ENCODE measurements at regions not wholly inside any gene's neighbourhood (a gene's known extent, or its start where the extent isn't known, plus 50 kb on each side); places are given as distances from the start of the nearest gene placed in this dataset.

- H3K27ac ChIP-seq (ENCODE audit: low read depth in 1 of 2, low read length in 2 of 2): no peak overlapping the region
- Mint-ChIP-seq H3K9me3 (no peaks in the 10 kb centered on the region), H3K4me1 (ENCODE audit: low read depth) (peaks cover 28% of the 10 kb centered on the region), H3K27ac (no peak overlapping the region), H3K4me3 (no peak overlapping the region), H3K36me3 (ENCODE audit: low read depth) (no peaks in the 10 kb centered on the region), H3K27me3 (no peaks in the 10 kb centered on the region)
- TF ChIP-seq, protein P1, sequence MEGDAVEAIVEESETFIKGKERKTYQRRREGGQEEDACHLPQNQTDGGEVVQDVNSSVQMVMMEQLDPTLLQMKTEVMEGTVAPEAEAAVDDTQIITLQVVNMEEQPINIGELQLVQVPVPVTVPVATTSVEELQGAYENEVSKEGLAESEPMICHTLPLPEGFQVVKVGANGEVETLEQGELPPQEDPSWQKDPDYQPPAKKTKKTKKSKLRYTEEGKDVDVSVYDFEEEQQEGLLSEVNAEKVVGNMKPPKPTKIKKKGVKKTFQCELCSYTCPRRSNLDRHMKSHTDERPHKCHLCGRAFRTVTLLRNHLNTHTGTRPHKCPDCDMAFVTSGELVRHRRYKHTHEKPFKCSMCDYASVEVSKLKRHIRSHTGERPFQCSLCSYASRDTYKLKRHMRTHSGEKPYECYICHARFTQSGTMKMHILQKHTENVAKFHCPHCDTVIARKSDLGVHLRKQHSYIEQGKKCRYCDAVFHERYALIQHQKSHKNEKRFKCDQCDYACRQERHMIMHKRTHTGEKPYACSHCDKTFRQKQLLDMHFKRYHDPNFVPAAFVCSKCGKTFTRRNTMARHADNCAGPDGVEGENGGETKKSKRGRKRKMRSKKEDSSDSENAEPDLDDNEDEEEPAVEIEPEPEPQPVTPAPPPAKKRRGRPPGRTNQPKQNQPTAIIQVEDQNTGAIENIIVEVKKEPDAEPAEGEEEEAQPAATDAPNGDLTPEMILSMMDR (IDR thresholded peaks at IDR 0.05): no peak
- no peak overlapping the region for H3K4me3 ChIP-seq (ENCODE audit: low read length)
- peaks cover 22% of the 10 kb centered on the region for H3K4me1 ChIP-seq (ENCODE audit: insufficient read depth, low read length)
- DNase-seq (no peak), ATAC-seq (ENCODE audit: poor library complexity) (no peak)
- H3K9me3 ChIP-seq (ENCODE audit: control insufficient read depth in 1 of 2, insufficient read depth in 1 of 2, low read length in 2 of 2): no peaks in the 10 kb centered on the region
- no peaks in the 10 kb centered on the region for H3K36me3 ChIP-seq (ENCODE audit: insufficient read depth, low read length)
- ChIA-PET POLR2A (no interaction called here), CTCF (no interaction called here)
- H3K27me3 ChIP-seq (ENCODE audit: control insufficient read depth in 1 of 2, insufficient read depth in 2 of 2, low read length in 2 of 2): no peaks in the 10 kb centered on the region
- intact Hi-C loops (cut with DNase I, micrococcal nuclease): no loop called here
Observed at GRCh38 chr6:149229096-149229495, 88.4 kb upstream of the TAB2 start.

DNA sequence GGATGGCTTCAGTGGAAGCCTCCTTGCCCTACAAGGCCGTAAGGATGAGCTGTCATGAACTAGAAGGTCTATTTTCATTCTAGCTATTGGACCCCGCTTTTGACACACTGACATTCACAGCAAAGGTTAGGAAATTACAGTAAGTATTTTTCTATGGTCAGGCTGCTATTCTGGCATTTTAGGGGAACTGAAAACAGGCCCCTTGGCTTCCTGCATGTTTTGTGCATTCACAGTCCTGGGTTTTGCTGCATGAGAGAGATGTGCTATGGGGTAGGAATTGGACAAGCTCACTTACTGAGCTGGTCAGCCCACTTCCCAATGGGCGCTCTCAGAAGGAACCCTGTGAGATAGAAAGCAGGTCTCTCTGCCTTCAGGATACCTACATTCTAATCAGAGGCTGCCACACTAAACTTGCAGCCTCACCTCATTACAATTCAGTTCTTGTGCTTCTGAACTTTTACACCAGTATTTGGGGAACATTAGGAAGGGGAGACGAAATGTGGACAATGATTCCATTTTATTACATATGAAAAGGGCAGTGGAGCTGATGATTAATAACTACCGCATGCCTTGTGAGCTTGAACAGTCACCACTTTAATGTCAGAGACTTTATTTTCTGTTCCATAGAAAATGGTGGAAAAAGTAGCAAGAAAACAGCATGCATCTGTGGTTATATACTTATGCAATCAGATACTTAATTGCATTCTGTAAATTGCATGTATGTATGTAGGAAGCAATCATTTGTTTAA lies 86.6 kb upstream of the TAB2 start:
- H3K9me3 ChIP-seq (ENCODE audit: control insufficient read depth in 1 of 2, insufficient read depth in 1 of 2, low read length in 2 of 2): no peaks in the 10 kb centered on the region
- Mint-ChIP-seq H3K27me3 (no peaks in the 10 kb centered on the region), H3K9me3 (no peaks in the 10 kb centered on the region), H3K27ac (no peak overlapping the region), H3K4me1 (ENCODE audit: low read depth) (peaks cover 45% of the 10 kb centered on the region), H3K4me3 (no peak overlapping the region), H3K36me3 (ENCODE audit: low read depth) (no peaks in the 10 kb centered on the region)
- peaks cover 35% of the 10 kb centered on the region for H3K4me1 ChIP-seq (ENCODE audit: insufficient read depth, low read length)
- POLR2A ChIA-PET: no interaction called here
- H3K4me3 ChIP-seq (ENCODE audit: low read length): no peak overlapping the region
- H3K27ac ChIP-seq (ENCODE audit: low read depth in 1 of 2, low read length in 2 of 2): no peak overlapping the region
- ATAC-seq (ENCODE audit: poor library complexity) (no peak), DNase-seq (no peak)
- intact Hi-C loops (cut with DNase I, micrococcal nuclease): loop anchor here in 1 of 2 experiments (5.0 kb wide), 1 partner anchor 86 kb away; the partner anchor contains the start of gene TAB2
- TF ChIP-seq, protein P1 (IDR thresholded peaks at IDR 0.05): no peak
- H3K36me3 ChIP-seq (ENCODE audit: insufficient read depth, low read length): no peaks in the 10 kb centered on the region
- H3K27me3 ChIP-seq (ENCODE audit: control insufficient read depth in 1 of 2, insufficient read depth in 2 of 2, low read length in 2 of 2): no peaks in the 10 kb centered on the region
- CTCF ChIA-PET: interaction anchor here (1.5 kb wide), 1 partner anchor 86 kb away, joined by 4 read pairs; the partner anchor contains the start of gene TAB2

DNA sequence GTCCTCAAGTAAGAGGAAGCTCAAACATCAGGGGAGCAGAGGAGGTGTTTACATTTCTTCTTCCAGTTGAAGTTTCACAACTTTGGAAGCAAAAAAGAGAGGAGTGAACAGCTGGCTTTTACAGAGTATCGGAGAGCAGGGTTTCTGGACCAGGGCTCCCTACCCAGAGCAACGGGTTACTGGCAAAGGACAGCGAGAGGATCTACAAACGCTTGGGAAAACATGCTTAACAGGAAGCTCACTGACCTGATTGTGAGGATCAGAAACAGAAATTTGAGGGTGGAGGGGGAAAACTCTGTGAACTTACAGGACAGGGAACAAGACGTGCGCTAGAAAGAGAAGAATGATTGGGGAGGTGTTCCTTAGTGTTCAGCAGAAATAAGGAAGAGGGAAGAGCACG lies 85.7 kb upstream of the TAB2 start:
- H3K4me1 Mint-ChIP-seq (ENCODE audit: low read depth): peaks cover 45% of the 10 kb centered on the region
- Histone ChIP-seq H3K27ac (ENCODE audit: low read depth in 1 of 2, low read length in 2 of 2) (no peak overlapping the region), H3K36me3 (ENCODE audit: insufficient read depth, low read length) (no peaks in the 10 kb centered on the region), H3K27me3 (ENCODE audit: control insufficient read depth in 1 of 2, insufficient read depth in 2 of 2, low read length in 2 of 2) (no peaks in the 10 kb centered on the region), H3K9me3 (ENCODE audit: control insufficient read depth in 1 of 2, insufficient read depth in 1 of 2, low read length in 2 of 2) (no peaks in the 10 kb centered on the region), H3K4me3 (ENCODE audit: low read length) (no peak overlapping the region), H3K4me1 (ENCODE audit: insufficient read depth, low read length) (peaks cover 35% of the 10 kb centered on the region)
- ChIA-PET CTCF (interaction anchor here (1.5 kb wide), 1 partner anchor 85 kb away, joined by 4 read pairs; the partner anchor contains the start of gene TAB2), POLR2A (no interaction called here)
- DNase-seq (no peak), ATAC-seq (ENCODE audit: poor library complexity) (no peak)
- peak overlapping the region; percentile 87 for H3K27ac Mint-ChIP-seq
- H3K27me3 Mint-ChIP-seq: no peaks in the 10 kb centered on the region
- intact Hi-C loops (cut with DNase I, micrococcal nuclease): loop anchor here in 1 of 2 experiments (5.0 kb wide), 1 partner anchor 86 kb away; the partner anchor contains the start of gene TAB2
- TF ChIP-seq, protein P1 (IDR thresholded peaks at IDR 0.05): no peak
- H3K4me3 Mint-ChIP-seq: no peak overlapping the region
- no peaks in the 10 kb centered on the region for H3K36me3 Mint-ChIP-seq (ENCODE audit: low read depth)
- H3K9me3 Mint-ChIP-seq: no peaks in the 10 kb centered on the region

All from CD4-positive, alpha-beta T cell (primary cell).